K562 (cell line): ENCODE measurements at regions not wholly inside any gene's neighbourhood (a gene's known extent, or its start where the extent isn't known, plus 50 kb on each side); places are given as distances from the start of the nearest gene placed in this dataset.

Experiments
- ATAC-seq: fragments of 200-7000 bp; cut with Tn5 transposase; 3 replicates; pipeline ENCODE4 v1.9.1; 2020; ENCODE audit warnings: moderate library complexity
- BruUV-seq: library from RNA; stranded (reverse); fragments of 400-500 nt; replicated peaks from 2 replicates; lab custom pipeline; 2021; lab: Mats Ljungman, UMichigan
- CTCF ChIA-PET: fragments of 300-600 bp; formaldehyde crosslinking; extraction: SDS; loops from one replicate; lab custom pipeline; 2021; ENCODE audit warnings: low intra/inter-chr PET ratio; lab: Yijun Ruan, JAX
- POLR2A ChIA-PET: fragments of 300-600, 350-650 bp; sonication (Branson Sonifier 250); formaldehyde crosslinking; extraction: SDS; loops from one replicate; lab custom pipeline; 2021; ENCODE audit warnings: antibody characterized with exemption, inconsistent platforms; lab: Yijun Ruan, JAX
- DNase-seq, 4 experiments: peaks; one replicate each; pipeline versions ENCODE4 v3.0.0 to v3.0.0-alpha.2; 2011 to 2018; ENCODE audit warnings: low spot score in 3 of 4, mixed read lengths in 3 of 4; ENCODE audit errors: extremely low read depth in 1 of 4
- FAIRE-seq: peaks from 2 replicates; lab custom pipeline; 2011; peaks lifted over from hg19 to GRCh38; lab: Jason Lieb, UNC
- H2AFZ ChIP-seq: 2 replicates; pipeline ENCODE4 v1.6.0; 2011; ENCODE audit warnings: low read depth, low read length, control low read depth, inconsistent platforms
- H3K27ac ChIP-seq: fragments of 200-600 bp; 3 replicates; pipeline ENCODE4 v1.8.0; 2011; ENCODE audit warnings: low read depth, mild to moderate bottlenecking, control low read depth, inconsistent platforms, low read length, moderate library complexity, mixed read lengths; ENCODE audit errors: extremely low read depth
- H3K27me3 ChIP-seq, 2 experiments: fragments of 300-600 bp in 1 of 2; 2 replicates in 1 of 2; 3 replicates in 1 of 2; pipeline versions ENCODE4 v1.6.0 to v1.8.0; 2011; ENCODE audit warnings: inconsistent platforms in 2 of 2, low read length in 2 of 2, mild to moderate bottlenecking in 1 of 2, mixed read lengths in 1 of 2, moderate library complexity in 1 of 2; ENCODE audit not compliant: control insufficient read depth in 2 of 2, insufficient read depth in 2 of 2
- H3K36me3 ChIP-seq: fragments of 300-600 bp; 3 replicates; pipeline ENCODE4 v1.8.0; 2011; ENCODE audit warnings: mild to moderate bottlenecking, low read length, inconsistent platforms; ENCODE audit not compliant: control insufficient read depth, insufficient read depth
- H3K4me1 ChIP-seq, 2 experiments: fragments of 200-600 bp in 1 of 2; replicated peaks in 1 of 2; 2 replicates in 1 of 2; 3 replicates in 1 of 2; pipeline versions ENCODE4 v1.5.1 to v1.8.0; 2011; ENCODE audit warnings: inconsistent platforms in 2 of 2, low read length in 2 of 2, mild to moderate bottlenecking in 1 of 2, mixed read lengths in 1 of 2, moderate library complexity in 1 of 2; ENCODE audit not compliant: control insufficient read depth in 2 of 2, insufficient read depth in 2 of 2
- H3K4me2 ChIP-seq: 2 replicates; pipeline ENCODE4 v1.6.1; 2011; ENCODE audit warnings: low read length, control low read depth, inconsistent platforms, mixed read lengths; ENCODE audit not compliant: insufficient read depth
- H3K4me3 ChIP-seq: fragments of 200-600 bp; sonication (generic), shearing (Covaris generic); 2 replicates; pipeline ENCODE4 v1.5.1; 2016; ENCODE audit warnings: control low read depth, inconsistent platforms
- H3K79me2 ChIP-seq: fragments of 200-600 bp; 3 replicates; pipeline ENCODE4 v1.8.0; 2011; ENCODE audit warnings: low read length, inconsistent platforms; ENCODE audit not compliant: control insufficient read depth, insufficient read depth
- H3K9ac ChIP-seq, 2 experiments: 2 replicates each; pipeline versions ENCODE4 v1.6.0 to v1.6.1; 2011; ENCODE audit warnings: low read depth in 2 of 2, low read length in 2 of 2, control low read depth in 1 of 2, inconsistent platforms in 1 of 2, mild to moderate bottlenecking in 1 of 2, mixed read lengths in 1 of 2; ENCODE audit not compliant: insufficient read depth in 1 of 2
- H3K9me1 ChIP-seq: one replicate; pipeline ENCODE4 v1.6.0; 2011; ENCODE audit warnings: inconsistent platforms, mild to moderate bottlenecking, low read length, moderate library complexity; ENCODE audit not compliant: control insufficient read depth, insufficient read depth
- H3K9me3 ChIP-seq: replicated peaks from 2 replicates; pipeline ENCODE4 v1.5.1; 2011; ENCODE audit warnings: low read depth, low read length, inconsistent platforms; ENCODE audit not compliant: control insufficient read depth, insufficient read depth
- H4K20me1 ChIP-seq: replicated peaks from 2 replicates; pipeline ENCODE4 v1.6.1; 2011; ENCODE audit warnings: low read length, inconsistent platforms, mixed read lengths; ENCODE audit not compliant: control insufficient read depth, insufficient read depth
- ATF6 ChIP-seq: sonication (generic); formaldehyde crosslinking; IDR thresholded peaks from 2 replicates; pipeline ENCODE4 v1.4.0; 2020; ENCODE audit warnings: mild to moderate bottlenecking, missing genetic modification reagents
- SAFB ChIP-seq: fragments of 200-400 bp; formaldehyde crosslinking; IDR thresholded peaks from 2 replicates; pipeline ENCODE4 v1.6.1; 2017; ENCODE audit warnings: low read depth, low read length, borderline replicate concordance
- SREBF1 ChIP-seq: fragments of 150-350 bp; IDR thresholded peaks from 2 replicates; pipeline ENCODE4 v1.6.1; 2014; ENCODE audit warnings: antibody characterized with exemption, low read depth, low read length, borderline replicate concordance
- WGBS: fragments of 100-300 bp; shearing (Covaris generic); methylation state at CpG from one replicate; pipeline ENCODE4 v1.1.6; 2016; ENCODE audit warnings: low coverage, mixed read lengths; ENCODE audit not compliant: insufficient coverage; ENCODE audit errors: missing lambda C conversion rate; 5-methylcytosine and 5-hydroxymethylcytosine counted together
- in situ Hi-C: fragments of 300-500 bp; cut with MboI; formaldehyde crosslinking; loops from 4 replicates; pipeline ENCODE4 v1.15.0; 2018; ENCODE audit warnings: inconsistent platforms, mixed read lengths
- intact Hi-C: fragments of 100-400 bp; cut with micrococcal nuclease; formaldehyde crosslinking; loops from 2 replicates; pipeline ENCODE4 v1.14.2; 2022
- TF ChIP-seq, protein P1 (sequence below): fragments of 250-450 bp; sonication (Bioruptor Pico); IDR thresholded peaks from 2 replicates; pipeline ENCODE4 v1.8.0; 2021; ENCODE audit warnings: borderline replicate concordance, mild to moderate bottlenecking, moderate library complexity; ENCODE audit not compliant: poor library complexity, severe bottlenecking
- TF ChIP-seq, protein P2 (sequence below): fragments of 150-350 bp; IDR thresholded peaks from 2 replicates; pipeline ENCODE4 v1.6.1; 2014; ENCODE audit warnings: low read depth, mild to moderate bottlenecking, low read length, borderline replicate concordance
- TF ChIP-seq, protein P3 (sequence below): fragments of 250-450 bp; sonication (Bioruptor Pico); IDR thresholded peaks from 2 replicates; pipeline ENCODE4 v1.5.0; 2021; ENCODE audit warnings: mild to moderate bottlenecking, moderate library complexity

DNA sequence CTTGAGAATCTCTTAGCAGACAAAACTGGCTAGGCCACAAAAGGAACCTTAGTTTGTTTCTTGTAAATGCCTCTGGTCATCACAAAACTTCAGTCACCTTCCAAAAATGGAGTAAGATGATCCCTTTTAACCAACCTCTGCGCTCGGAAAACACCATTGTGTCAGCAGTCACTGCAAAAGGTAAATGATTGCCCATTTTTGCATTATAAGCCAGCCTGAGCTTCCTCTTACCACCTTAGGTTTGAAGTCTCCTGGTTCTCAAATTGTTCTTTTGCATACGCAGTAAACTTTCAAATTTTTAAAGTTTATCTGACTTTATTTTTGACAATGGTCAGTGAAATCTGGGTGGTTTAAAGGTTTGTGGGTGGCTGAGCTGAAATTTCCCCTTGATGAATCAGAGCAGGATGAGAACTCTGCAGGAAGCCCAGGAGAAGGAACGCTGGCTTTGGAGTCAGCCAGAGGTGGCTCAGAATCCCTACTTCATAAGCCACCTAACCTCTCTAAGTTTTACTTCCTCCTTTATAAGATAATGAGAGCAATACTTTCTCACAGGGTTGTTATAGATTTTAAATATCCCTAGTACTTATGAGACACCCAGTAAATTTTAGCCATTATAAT lies 131.4 kb downstream of the MED10 start (continued):
- TF ChIP-seq, protein P1, sequence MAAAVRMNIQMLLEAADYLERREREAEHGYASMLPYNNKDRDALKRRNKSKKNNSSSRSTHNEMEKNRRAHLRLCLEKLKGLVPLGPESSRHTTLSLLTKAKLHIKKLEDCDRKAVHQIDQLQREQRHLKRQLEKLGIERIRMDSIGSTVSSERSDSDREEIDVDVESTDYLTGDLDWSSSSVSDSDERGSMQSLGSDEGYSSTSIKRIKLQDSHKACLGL (CRISPR knock-in tag), result no peak
- TF ChIP-seq ATF6 (CRISPR knock-in tag), result no peak

DNA sequence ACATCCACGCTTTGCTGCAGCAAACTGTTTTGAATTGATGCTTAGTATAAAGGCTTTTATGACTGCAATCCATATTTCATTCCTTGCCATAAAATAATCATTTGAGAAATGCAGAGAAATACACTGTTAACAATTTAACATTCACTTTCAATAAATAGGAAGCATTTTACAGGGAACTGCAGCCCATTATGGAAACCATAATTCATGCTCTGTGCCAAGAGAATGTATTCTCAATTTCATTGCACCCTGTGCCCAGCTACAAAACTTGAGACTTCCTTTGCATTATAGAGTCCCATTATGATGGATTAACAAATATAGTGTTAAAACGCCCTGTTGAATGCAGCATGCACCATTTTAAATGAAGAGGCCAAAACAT lies 134.0 kb downstream of the MED10 start:
- no peak for FAIRE-seq
- intact Hi-C loops, result no loop called here
- BruUV-seq, result no TSS peak
- TF ChIP-seq SREBF1 (no peak), SAFB (no peak)
- TF ChIP-seq, protein P2, sequence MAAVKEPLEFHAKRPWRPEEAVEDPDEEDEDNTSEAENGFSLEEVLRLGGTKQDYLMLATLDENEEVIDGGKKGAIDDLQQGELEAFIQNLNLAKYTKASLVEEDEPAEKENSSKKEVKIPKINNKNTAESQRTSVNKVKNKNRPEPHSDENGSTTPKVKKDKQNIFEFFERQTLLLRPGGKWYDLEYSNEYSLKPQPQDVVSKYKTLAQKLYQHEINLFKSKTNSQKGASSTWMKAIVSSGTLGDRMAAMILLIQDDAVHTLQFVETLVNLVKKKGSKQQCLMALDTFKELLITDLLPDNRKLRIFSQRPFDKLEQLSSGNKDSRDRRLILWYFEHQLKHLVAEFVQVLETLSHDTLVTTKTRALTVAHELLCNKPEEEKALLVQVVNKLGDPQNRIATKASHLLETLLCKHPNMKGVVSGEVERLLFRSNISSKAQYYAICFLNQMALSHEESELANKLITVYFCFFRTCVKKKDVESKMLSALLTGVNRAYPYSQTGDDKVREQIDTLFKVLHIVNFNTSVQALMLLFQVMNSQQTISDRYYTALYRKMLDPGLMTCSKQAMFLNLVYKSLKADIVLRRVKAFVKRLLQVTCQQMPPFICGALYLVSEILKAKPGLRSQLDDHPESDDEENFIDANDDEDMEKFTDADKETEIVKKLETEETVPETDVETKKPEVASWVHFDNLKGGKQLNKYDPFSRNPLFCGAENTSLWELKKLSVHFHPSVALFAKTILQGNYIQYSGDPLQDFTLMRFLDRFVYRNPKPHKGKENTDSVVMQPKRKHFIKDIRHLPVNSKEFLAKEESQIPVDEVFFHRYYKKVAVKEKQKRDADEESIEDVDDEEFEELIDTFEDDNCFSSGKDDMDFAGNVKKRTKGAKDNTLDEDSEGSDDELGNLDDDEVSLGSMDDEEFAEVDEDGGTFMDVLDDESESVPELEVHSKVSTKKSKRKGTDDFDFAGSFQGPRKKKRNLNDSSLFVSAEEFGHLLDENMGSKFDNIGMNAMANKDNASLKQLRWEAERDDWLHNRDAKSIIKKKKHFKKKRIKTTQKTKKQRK, result no peak
- TF ChIP-seq, protein P3, sequence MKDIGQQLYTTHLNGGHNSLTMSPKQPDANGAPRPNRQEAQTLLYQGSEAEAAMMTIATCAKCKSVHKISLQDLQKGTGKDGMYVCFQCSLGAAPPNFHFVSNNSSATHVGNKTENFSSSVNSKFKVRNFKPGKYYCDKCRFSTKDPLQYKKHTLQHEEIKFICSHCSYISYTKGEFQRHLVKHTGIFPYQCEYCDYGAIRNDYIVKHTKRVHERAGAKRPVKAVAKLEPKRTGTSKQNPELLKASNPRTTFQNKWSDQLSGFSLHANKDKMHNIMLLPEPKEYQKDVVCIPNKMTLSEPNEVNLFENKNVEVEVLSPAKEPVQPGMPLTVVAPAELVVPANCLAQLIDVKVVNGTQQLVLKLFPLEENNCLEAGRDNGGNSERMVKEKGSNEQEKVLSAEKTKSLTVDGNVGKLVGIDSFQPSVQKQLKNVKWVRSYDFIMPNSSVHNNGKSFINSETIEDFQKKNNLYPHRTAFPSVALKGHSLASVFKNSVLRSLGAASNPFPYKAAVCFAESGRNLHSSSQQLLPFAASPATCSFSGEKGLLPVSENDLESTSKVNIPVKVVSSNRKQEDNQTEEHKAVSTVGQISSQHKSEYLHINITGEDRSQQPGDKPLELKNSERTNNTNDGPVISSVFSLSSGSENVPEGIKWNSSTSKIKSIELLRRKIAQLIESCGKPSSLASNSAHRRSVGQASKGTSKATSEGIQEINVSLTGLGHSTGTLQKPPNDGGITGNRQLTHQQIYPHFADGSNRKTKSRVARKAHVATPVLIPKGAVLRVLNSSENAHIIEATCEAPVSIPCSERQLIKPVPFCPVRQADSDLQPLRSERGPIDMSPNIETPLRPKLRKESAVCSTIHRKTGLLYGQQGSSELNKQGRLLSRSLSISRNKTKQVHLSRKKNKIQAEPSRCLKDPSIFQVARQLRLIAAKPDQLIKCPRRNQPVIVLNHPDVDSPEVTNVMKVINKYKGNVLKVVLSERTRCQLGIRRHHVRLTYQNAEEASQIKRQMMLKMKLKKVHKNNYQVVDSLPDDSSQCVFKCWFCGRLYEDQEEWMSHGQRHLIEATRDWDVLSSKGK (CRISPR knock-in tag), result no peak

More for the DNA sequence above, 134.0 kb downstream of the MED10 start:
- H3K79me2 ChIP-seq, result no peaks in the 10 kb centered on the region
- ATAC-seq (no peak), DNase-seq (no peak)
- no peak overlapping the region for H3K9ac ChIP-seq
- H2AFZ ChIP-seq, result no peak overlapping the region
- H3K4me2 ChIP-seq, result no peak overlapping the region
- in situ Hi-C loops, result no loop called here
- H3K27ac ChIP-seq, result no peak overlapping the region
- H3K9me1 ChIP-seq, result peaks cover 2% of the 10 kb centered on the region
- no peaks in the 10 kb centered on the region for H3K36me3 ChIP-seq
- ChIA-PET CTCF (no interaction called here), POLR2A (no interaction called here)
- no peaks in the 10 kb centered on the region for H4K20me1 ChIP-seq
- no peaks in the 10 kb centered on the region for H3K4me1 ChIP-seq
- WGBS, result 0% methylated on average over 2 of the region's 2 CpGs
- H3K9me3 ChIP-seq, result 0 out of 2 replicates have a peak, but pooled peaks cover 2% of the 10 kb centered on the region
- no peak overlapping the region for H3K4me3 ChIP-seq
- H3K27me3 ChIP-seq, result no peaks in the 10 kb centered on the region; a peak in 2 of 5 replicates
